Activated CD4-positive, alpha-beta T cell treated with anti-CD3 and anti-CD28 coated beads, Interleukin-2, amount 50 U/mL, for 48 hours (primary cell): ENCODE measurements at regions not wholly inside any gene's neighbourhood (a gene's known extent, or its start where the extent isn't known, plus 50 kb on each side); places are given as distances from the start of the nearest gene placed in this dataset.

Experiments
- DNase-seq, 2 experiments: peaks; one replicate each; pipeline ENCODE4 v3.0.0-alpha.2; 2020

GRCh38 chr2:5991305-5991968, 299.3 kb downstream of the SOX11 start:
- no peak for DNase-seq

GRCh38 chr2:5995832-5996231, 303.6 kb downstream of the SOX11 start:
- DNase-seq = no peak

- no peak for DNase-seq
Observed at GRCh38 chr2:6008186-6008585, 316.0 kb downstream of the SOX11 start.

GRCh38 chr2:6008726-6009125, 316.5 kb downstream of the SOX11 start:
- no peak for DNase-seq

- DNase-seq = no peak
Observed at GRCh38 chr2:6010163-6010562, 318.0 kb downstream of the SOX11 start.

- DNase-seq = no peak
Observed at GRCh38 chr2:6011921-6012320, 319.7 kb downstream of the SOX11 start.

GRCh38 chr2:6017736-6018286, 325.6 kb downstream of the SOX11 start:
- no peak for DNase-seq

GRCh38 chr2:6024229-6024628, 332.0 kb downstream of the SOX11 start:
- DNase-seq = no peak

- no peak for DNase-seq
Observed at GRCh38 chr2:6024784-6025183, 332.6 kb downstream of the SOX11 start.

GRCh38 chr2:6025391-6025790, 333.2 kb downstream of the SOX11 start:
- no peak for DNase-seq

- no peak for DNase-seq
Observed at GRCh38 chr2:6027066-6027465, 334.9 kb downstream of the SOX11 start.

- no peak for DNase-seq
Observed at GRCh38 chr2:6031200-6031867, 339.1 kb downstream of the SOX11 start.

GRCh38 chr2:6036211-6036610, 344.0 kb downstream of the SOX11 start:
- no peak for DNase-seq

- no peak for DNase-seq
Observed at GRCh38 chr2:6043238-6043637, 351.1 kb downstream of the SOX11 start.

GRCh38 chr2:6052649-6053048, 360.5 kb downstream of the SOX11 start:
- no peak for DNase-seq

- DNase-seq = no peak
Observed at GRCh38 chr2:6053743-6054142, 361.6 kb downstream of the SOX11 start.

- no peak for DNase-seq
Observed at GRCh38 chr2:6054161-6054671, 362.0 kb downstream of the SOX11 start.

- DNase-seq = no peak
Observed at GRCh38 chr2:6060992-6061663, 368.9 kb downstream of the SOX11 start.

- no peak for DNase-seq
Observed at GRCh38 chr2:6064757-6065156, 372.6 kb downstream of the SOX11 start.

GRCh38 chr2:6065703-6066102, 373.5 kb downstream of the SOX11 start:
- no peak for DNase-seq

- DNase-seq = no peak
Observed at GRCh38 chr2:6067089-6067488, 374.9 kb downstream of the SOX11 start.

GRCh38 chr2:6067806-6068205, 375.6 kb downstream of the SOX11 start:
- no peak for DNase-seq

GRCh38 chr2:6068429-6068828, 376.2 kb downstream of the SOX11 start:
- DNase-seq = no peak

- DNase-seq = no peak
Observed at GRCh38 chr2:6069381-6069780, 377.2 kb downstream of the SOX11 start.
